Activated CD8-positive, alpha-beta memory T cell treated with anti-CD3 and anti-CD28 coated beads for 36 hours (primary cell): ENCODE measurements at regions not wholly inside any gene's neighbourhood (a gene's known extent, or its start where the extent isn't known, plus 50 kb on each side); places are given as distances from the start of the nearest gene placed in this dataset.
"Not testable (repeated sequence)": the region's sequence is repeated elsewhere in the genome, so short reads cannot be mapped to it uniquely, and the experiment has no call there.

Source experiments
- CTCF ChIA-PET: fragments of 350-600 bp; sonication (Branson Sonifier 250); formaldehyde crosslinking; loops from one replicate; lab custom pipeline; 2021; ENCODE audit warnings: antibody characterized with exemption; lab: Charles Lee
- POLR2A ChIA-PET: fragments of 350-600 bp; sonication (Branson Sonifier 250); formaldehyde crosslinking; loops from one replicate; lab custom pipeline; 2021; ENCODE audit warnings: antibody characterized with exemption; lab: Charles Lee

- CTCF ChIA-PET: no interaction called here
- POLR2A ChIA-PET: no interaction called here
These were observed 343.2 kb upstream of the MAF start for GRCh38 chr16:79943736-79944135.

GRCh38 chr16:79938575-79938974, 338.0 kb upstream of the MAF start:
- CTCF ChIA-PET: no interaction called here
- POLR2A ChIA-PET: no interaction called here

- CTCF ChIA-PET, POLR2A ChIA-PET: not testable (repeated sequence)
These were observed 337.1 kb upstream of the MAF start for GRCh38 chr16:79937671-79938070.

- CTCF ChIA-PET: interaction anchor here (0.8 kb wide), 1 partner anchor 533 kb away, joined by 3 read pairs; no protein-coding TSS in a partner anchor
- POLR2A ChIA-PET: no interaction called here
These were observed 333.1 kb upstream of the MAF start for GRCh38 chr16:79933603-79934002.

- ChIA-PET POLR2A (no interaction called here), CTCF (no interaction called here)
These were observed 332.0 kb upstream of the MAF start for GRCh38 chr16:79932572-79932971.

- POLR2A ChIA-PET: no interaction called here
These were observed 331.2 kb upstream of the MAF start for GRCh38 chr16:79931721-79932120.

GRCh38 chr16:79929260-79929965, 328.9 kb upstream of the MAF start:
- ChIA-PET CTCF (no interaction called here), POLR2A (no interaction called here)

More at GRCh38 chr16:79931721-79932120, 331.2 kb upstream of the MAF start:
- CTCF ChIA-PET: no interaction called here

- POLR2A ChIA-PET: no interaction called here
- CTCF ChIA-PET: no interaction called here
These were observed 327.8 kb upstream of the MAF start for GRCh38 chr16:79928142-79928873.

GRCh38 chr16:79926451-79927205, 326.1 kb upstream of the MAF start:
- POLR2A ChIA-PET: interaction anchor here (0.6 kb wide), 1 partner anchor 84 kb away, joined by 3 read pairs; no protein-coding TSS in a partner anchor
- CTCF ChIA-PET: no interaction called here

- ChIA-PET CTCF (no interaction called here), POLR2A (no interaction called here)
These were observed 322.9 kb upstream of the MAF start for GRCh38 chr16:79923431-79923830.

- CTCF ChIA-PET: no interaction called here
- POLR2A ChIA-PET: no interaction called here
These were observed 320.1 kb upstream of the MAF start for GRCh38 chr16:79920685-79921084.

GRCh38 chr16:79918916-79919315, 318.4 kb upstream of the MAF start:
- CTCF ChIA-PET: no interaction called here

GRCh38 chr16:79915761-79916160, 315.2 kb upstream of the MAF start:
- ChIA-PET POLR2A (no interaction called here), CTCF (no interaction called here)

More at GRCh38 chr16:79918916-79919315, 318.4 kb upstream of the MAF start:
- POLR2A ChIA-PET: no interaction called here

- CTCF ChIA-PET: no interaction called here
- POLR2A ChIA-PET: no interaction called here
These were observed 314.6 kb upstream of the MAF start for GRCh38 chr16:79914961-79915720.

GRCh38 chr16:79912592-79913310, 312.2 kb upstream of the MAF start:
- ChIA-PET CTCF (no interaction called here), POLR2A (no interaction called here)

- POLR2A ChIA-PET: no interaction called here
- CTCF ChIA-PET: no interaction called here
These were observed 311.1 kb upstream of the MAF start for GRCh38 chr16:79911660-79912059.

GRCh38 chr16:79909571-79909970, 309.0 kb upstream of the MAF start:
- ChIA-PET CTCF (interaction anchor here (1.9 kb wide), 1 partner anchor 9 kb away, joined by 5 read pairs; no protein-coding TSS in a partner anchor), POLR2A (no interaction called here)

GRCh38 chr16:79903471-79903870, 302.9 kb upstream of the MAF start:
- ChIA-PET POLR2A (no interaction called here), CTCF (no interaction called here)

- CTCF ChIA-PET: no interaction called here
- POLR2A ChIA-PET: no interaction called here
These were observed 301.8 kb upstream of the MAF start for GRCh38 chr16:79902351-79902750.
